GM12878 (cell line): ENCODE measurements at regions not wholly inside any gene's neighbourhood (a gene's known extent, or its start where the extent isn't known, plus 50 kb on each side); places are given as distances from the start of the nearest gene placed in this dataset.

ENCODE experiments used
- ATAC-seq: fragments of 200-7000 bp; cut with Tn5 transposase; 3 replicates; pipeline ENCODE4 v1.9.1; 2020; ENCODE audit warnings: mild to moderate bottlenecking, moderate library complexity
- BruUV-seq: library from RNA; stranded (reverse); fragments of 400-500 nt; replicated peaks from 2 replicates; lab custom pipeline; 2021; lab: Mats Ljungman, UMichigan
- CTCF ChIA-PET: fragments of 300-600 bp; sonication (Branson Sonifier 250); formaldehyde crosslinking; extraction: SDS; loops from one replicate; lab custom pipeline; 2021; ENCODE audit warnings: inconsistent platforms; lab: Yijun Ruan, JAX
- POLR2A ChIA-PET: fragments of 350-600 bp; formaldehyde crosslinking; extraction: SDS; loops from one replicate; lab custom pipeline; 2021; ENCODE audit warnings: inconsistent platforms; lab: Charles Lee
- RAD21 ChIA-PET: fragments of 300-600 bp; sonication (Branson Sonifier 250); formaldehyde crosslinking; loops from one replicate; lab custom pipeline; 2023; ENCODE audit warnings: antibody characterized with exemption; ENCODE audit not compliant: unreplicated experiment; lab: Charles Lee
- SMC1A ChIA-PET: fragments of 300-600 bp; sonication (Branson Sonifier 250); formaldehyde crosslinking; loops from one replicate; lab custom pipeline; 2023; ENCODE audit not compliant: unreplicated experiment, uncharacterized antibody; lab: Charles Lee
- DNase-seq: peaks from one replicate; pipeline ENCODE4 v3.0.0-alpha.2; 2011; ENCODE audit warnings: low read depth, low spot score
- FAIRE-seq: peaks from 3 replicates; lab custom pipeline; 2011; peaks lifted over from hg19 to GRCh38; lab: Jason Lieb, UNC
- H2AFZ ChIP-seq: 2 replicates; pipeline ENCODE4 v1.6.0; 2011; ENCODE audit warnings: low read depth, low read length, control low read depth; ENCODE audit not compliant: control insufficient read depth
- H3K27ac ChIP-seq: 2 replicates; pipeline ENCODE4 v1.5.1; 2011; ENCODE audit warnings: control low read depth; ENCODE audit not compliant: control insufficient read depth, insufficient read depth
- H3K27me3 ChIP-seq, 2 experiments: replicated peaks in 1 of 2; 2 replicates each; pipeline versions ENCODE4 v1.6.0 to v1.6.1; 2011; ENCODE audit warnings: low read length in 1 of 2; ENCODE audit not compliant: control insufficient read depth in 2 of 2, insufficient read depth in 2 of 2
- H3K36me3 ChIP-seq, 2 experiments: 2 replicates each; pipeline ENCODE4 v1.5.1; 2011; ENCODE audit warnings: low read length in 1 of 2; ENCODE audit not compliant: control insufficient read depth in 2 of 2, insufficient read depth in 2 of 2
- H3K4me1 ChIP-seq: 2 replicates; pipeline ENCODE4 v1.6.1; 2011; ENCODE audit warnings: mild to moderate bottlenecking, low read length, moderate library complexity, mixed read lengths; ENCODE audit not compliant: control insufficient read depth, insufficient read depth
- H3K4me2 ChIP-seq: 2 replicates; pipeline ENCODE4 v1.6.0; 2011; ENCODE audit warnings: control low read depth; ENCODE audit not compliant: control insufficient read depth, insufficient read depth
- H3K4me3 ChIP-seq: fragments of 200-600 bp; sonication (generic); 2 replicates; pipeline ENCODE4 v1.5.1; 2016
- H3K79me2 ChIP-seq: 2 replicates; pipeline ENCODE4 v1.6.0; 2011; ENCODE audit warnings: low read length; ENCODE audit not compliant: control insufficient read depth, insufficient read depth
- H3K9ac ChIP-seq: 2 replicates; pipeline ENCODE4 v1.8.0; 2011; ENCODE audit warnings: low read length, control low read depth, mixed read lengths; ENCODE audit not compliant: control insufficient read depth, insufficient read depth
- H3K9me3 ChIP-seq: replicated peaks from 3 replicates; pipeline ENCODE4 v1.5.1; 2011; ENCODE audit warnings: mild to moderate bottlenecking, low read length; ENCODE audit not compliant: control insufficient read depth, insufficient read depth
- H4K20me1 ChIP-seq: 2 replicates; pipeline ENCODE4 v1.6.0; 2011; ENCODE audit not compliant: control insufficient read depth, insufficient read depth
- HCFC1 ChIP-seq: fragments of 150-350 bp; IDR thresholded peaks from 2 replicates; pipeline ENCODE4 v1.6.1; 2014; ENCODE audit warnings: low read length
- HDAC6 ChIP-seq: fragments of 200-600 bp; sonication (generic); IDR thresholded peaks from one replicate; pipeline ENCODE4 v1.8.0; 2017; ENCODE audit warnings: antibody characterized with exemption; ENCODE audit not compliant: unreplicated experiment
- IKZF1 ChIP-seq: fragments of 450-650 bp; conservative IDR thresholded peaks from 2 replicates; pipeline ENCODE4 v1.6.1; 2017; ENCODE audit warnings: antibody characterized with exemption, mild to moderate bottlenecking
- KLF5 ChIP-seq: fragments of 450-650 bp; IDR thresholded peaks from 2 replicates; pipeline ENCODE4 v1.6.1; 2014; ENCODE audit warnings: mild to moderate bottlenecking; ENCODE audit not compliant: partially characterized antibody
- MYC ChIP-seq: IDR thresholded peaks from 2 replicates; pipeline ENCODE4 v1.6.1; 2011; ENCODE audit warnings: mild to moderate bottlenecking, low read length, moderate library complexity, inconsistent platforms; ENCODE audit not compliant: insufficient read depth, insufficient replicate concordance, insufficient read length, severe bottlenecking
- NFYB ChIP-seq: IDR thresholded peaks from 2 replicates; pipeline ENCODE4 v1.6.1; 2011; ENCODE audit warnings: low read depth, mild to moderate bottlenecking, low read length, improper control_type of control experiment, moderate library complexity; ENCODE audit not compliant: insufficient read depth
- NR2C1 ChIP-seq: fragments of 450-650 bp; IDR thresholded peaks from 2 replicates; pipeline ENCODE4 v1.6.1; 2017; ENCODE audit warnings: antibody characterized with exemption, mild to moderate bottlenecking, moderate library complexity
- PAX5 ChIP-seq: IDR thresholded peaks from 2 replicates; pipeline ENCODE4 v1.6.1; 2011; ENCODE audit warnings: low read depth, low read length, borderline replicate concordance
- SMAD1 ChIP-seq: fragments of 450-650 bp; IDR thresholded peaks from 2 replicates; pipeline ENCODE4 v1.6.1; 2018; ENCODE audit warnings: mild to moderate bottlenecking, low read depth; ENCODE audit not compliant: partially characterized antibody
- SUPT20H ChIP-seq: IDR thresholded peaks from 2 replicates; pipeline ENCODE4 v1.6.1; 2011; ENCODE audit warnings: low read depth, mild to moderate bottlenecking, low read length, moderate library complexity, borderline replicate concordance; ENCODE audit not compliant: control insufficient read depth
- TBL1XR1 ChIP-seq: IDR thresholded peaks from 2 replicates; pipeline ENCODE4 v1.6.1; 2012; ENCODE audit warnings: low read depth, low read length, improper control_type of control experiment
- TCF12 ChIP-seq: IDR thresholded peaks from 2 replicates; pipeline ENCODE4 v1.6.1; 2011; ENCODE audit warnings: low read depth, mild to moderate bottlenecking, low read length
- ZNF274 ChIP-seq: IDR thresholded peaks from one replicate; pipeline ENCODE4 v1.8.0; 2011; ENCODE audit not compliant: insufficient read length, insufficient read depth
- WGBS: methylation state at CpG from one replicate; pipeline ENCODE4 v1.1.6; 2016; ENCODE audit warnings: low lambda C conversion rate; ENCODE audit not compliant: insufficient replicate concordance, insufficient coverage; ENCODE audit errors: missing lambda C conversion rate; 5-methylcytosine and 5-hydroxymethylcytosine counted together
- in situ Hi-C: fragments of 300-500 bp; cut with MboI; formaldehyde crosslinking; loops from 9 replicates; pipeline ENCODE4 v1.14.3; 2018; ENCODE audit warnings: mixed read lengths
- intact Hi-C: fragments of 100-400 bp; cut with micrococcal nuclease; formaldehyde crosslinking; loops from one replicate; pipeline ENCODE4 v1.14.2; 2022; ENCODE audit not compliant: unreplicated experiment
- TF ChIP-seq, protein P1 (sequence below): IDR thresholded peaks from 2 replicates; pipeline ENCODE4 v1.6.1; 2012; ENCODE audit warnings: low read length, inconsistent platforms
- TF ChIP-seq, protein P2 (sequence below): IDR thresholded peaks from 2 replicates; pipeline ENCODE4 v1.6.1; 2011; ENCODE audit warnings: low read depth, low read length, improper control_type of control experiment, borderline replicate concordance
- TF ChIP-seq, protein P3 (sequence below): fragments of 450-650 bp; IDR thresholded peaks from 2 replicates; pipeline ENCODE4 v1.6.1; 2017; ENCODE audit warnings: mild to moderate bottlenecking, low read depth, inconsistent platforms; ENCODE audit not compliant: poor library complexity, severe bottlenecking

DNA sequence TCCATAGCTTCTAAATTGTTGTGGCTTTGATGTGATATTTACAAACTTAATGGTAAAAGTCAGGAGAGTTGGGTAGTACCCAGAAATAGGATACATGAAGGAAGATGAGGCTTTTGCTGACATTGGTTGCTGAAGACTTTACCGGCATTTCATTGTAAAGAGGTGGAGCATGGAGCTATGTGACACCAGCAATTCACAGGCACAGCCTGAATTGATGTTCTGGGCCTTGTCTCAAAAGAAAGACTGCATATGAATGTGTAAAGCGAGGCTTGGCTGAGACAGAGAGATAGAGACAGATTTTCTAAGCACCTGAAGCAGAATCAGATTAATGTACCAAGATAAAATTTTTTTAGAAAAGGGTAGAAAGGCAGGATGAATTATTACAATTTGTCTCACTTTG, 864.9 kb upstream of the ID2 start:
- H3K4me1 ChIP-seq, result no peaks in the 10 kb centered on the region
- SMC1A ChIA-PET, result interaction anchor here (0.7 kb wide), 1 partner anchor 12 kb away, joined by 3 read pairs; no protein-coding TSS in a partner anchor
- 49% methylated on average over 2 of the region's 2 CpGs for WGBS

More for the DNA sequence above, 864.9 kb upstream of the ID2 start:
- ChIA-PET RAD21 (interaction anchor here (0.8 kb wide), 1 partner anchor 92 kb away, joined by 3 read pairs; no protein-coding TSS in a partner anchor), CTCF (interaction anchor here (0.7 kb wide), 1 partner anchor 837 kb away, joined by 3 read pairs; no protein-coding TSS in a partner anchor), POLR2A (interaction anchor here (0.5 kb wide), 1 partner anchor 46 kb away, joined by 4 read pairs; no protein-coding TSS in a partner anchor)
- in situ Hi-C loops (no loop called here), intact Hi-C loops (no loop called here)
- TF ChIP-seq PAX5, result no peak
- TF ChIP-seq MYC, result no peak
- no peak for TF ChIP-seq SMAD1
- no peak for TF ChIP-seq HCFC1
- TF ChIP-seq, protein P1, sequence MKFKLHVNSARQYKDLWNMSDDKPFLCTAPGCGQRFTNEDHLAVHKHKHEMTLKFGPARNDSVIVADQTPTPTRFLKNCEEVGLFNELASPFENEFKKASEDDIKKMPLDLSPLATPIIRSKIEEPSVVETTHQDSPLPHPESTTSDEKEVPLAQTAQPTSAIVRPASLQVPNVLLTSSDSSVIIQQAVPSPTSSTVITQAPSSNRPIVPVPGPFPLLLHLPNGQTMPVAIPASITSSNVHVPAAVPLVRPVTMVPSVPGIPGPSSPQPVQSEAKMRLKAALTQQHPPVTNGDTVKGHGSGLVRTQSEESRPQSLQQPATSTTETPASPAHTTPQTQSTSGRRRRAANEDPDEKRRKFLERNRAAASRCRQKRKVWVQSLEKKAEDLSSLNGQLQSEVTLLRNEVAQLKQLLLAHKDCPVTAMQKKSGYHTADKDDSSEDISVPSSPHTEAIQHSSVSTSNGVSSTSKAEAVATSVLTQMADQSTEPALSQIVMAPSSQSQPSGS, result no peak
- TF ChIP-seq IKZF1, result no peak
- TF ChIP-seq TCF12, result no peak
- TF ChIP-seq KLF5, result no peak
- no peak for TF ChIP-seq TBL1XR1
- TF ChIP-seq, protein P2, sequence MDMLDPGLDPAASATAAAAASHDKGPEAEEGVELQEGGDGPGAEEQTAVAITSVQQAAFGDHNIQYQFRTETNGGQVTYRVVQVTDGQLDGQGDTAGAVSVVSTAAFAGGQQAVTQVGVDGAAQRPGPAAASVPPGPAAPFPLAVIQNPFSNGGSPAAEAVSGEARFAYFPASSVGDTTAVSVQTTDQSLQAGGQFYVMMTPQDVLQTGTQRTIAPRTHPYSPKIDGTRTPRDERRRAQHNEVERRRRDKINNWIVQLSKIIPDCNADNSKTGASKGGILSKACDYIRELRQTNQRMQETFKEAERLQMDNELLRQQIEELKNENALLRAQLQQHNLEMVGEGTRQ, result no peak
- no peak for TF ChIP-seq HDAC6
- no peak for TF ChIP-seq SUPT20H
- TF ChIP-seq NFYB, result no peak
- TF ChIP-seq ZNF274, result no peak
- no peak for TF ChIP-seq NR2C1
- TF ChIP-seq, protein P3, sequence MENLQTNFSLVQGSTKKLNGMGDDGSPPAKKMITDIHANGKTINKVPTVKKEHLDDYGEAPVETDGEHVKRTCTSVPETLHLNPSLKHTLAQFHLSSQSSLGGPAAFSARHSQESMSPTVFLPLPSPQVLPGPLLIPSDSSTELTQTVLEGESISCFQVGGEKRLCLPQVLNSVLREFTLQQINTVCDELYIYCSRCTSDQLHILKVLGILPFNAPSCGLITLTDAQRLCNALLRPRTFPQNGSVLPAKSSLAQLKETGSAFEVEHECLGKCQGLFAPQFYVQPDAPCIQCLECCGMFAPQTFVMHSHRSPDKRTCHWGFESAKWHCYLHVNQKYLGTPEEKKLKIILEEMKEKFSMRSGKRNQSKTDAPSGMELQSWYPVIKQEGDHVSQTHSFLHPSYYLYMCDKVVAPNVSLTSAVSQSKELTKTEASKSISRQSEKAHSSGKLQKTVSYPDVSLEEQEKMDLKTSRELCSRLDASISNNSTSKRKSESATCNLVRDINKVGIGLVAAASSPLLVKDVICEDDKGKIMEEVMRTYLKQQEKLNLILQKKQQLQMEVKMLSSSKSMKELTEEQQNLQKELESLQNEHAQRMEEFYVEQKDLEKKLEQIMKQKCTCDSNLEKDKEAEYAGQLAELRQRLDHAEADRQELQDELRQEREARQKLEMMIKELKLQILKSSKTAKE, result no peak
- Histone ChIP-seq H3K27me3 (no peaks in the 10 kb centered on the region), H2AFZ (no peak overlapping the region), H3K36me3 (no peaks in the 10 kb centered on the region), H3K4me2 (no peak overlapping the region), H3K27ac (no peak overlapping the region), H3K79me2 (no peaks in the 10 kb centered on the region), H3K9ac (no peak overlapping the region), H4K20me1 (no peaks in the 10 kb centered on the region), H3K9me3 (no peaks in the 10 kb centered on the region; the same call in 2 of the 3 replicates), H3K4me3 (no peak overlapping the region)
- no TSS peak for BruUV-seq
- FAIRE-seq (no peak), ATAC-seq (no peak), DNase-seq (no peak)
